WERI-Rb-1 (cell line): ENCODE measurements at regions not wholly inside any gene's neighbourhood (a gene's known extent, or its start where the extent isn't known, plus 50 kb on each side); places are given as distances from the start of the nearest gene placed in this dataset.
"Not testable (repeated sequence)": the region's sequence is repeated elsewhere in the genome, so short reads cannot be mapped to it uniquely, and the experiment has no call there.

Source experiments
- DNase-seq: peaks from one replicate; pipeline ENCODE4 v3.0.0-alpha.2; 2020
- H3K27ac ChIP-seq: fragments of 250-450 bp; sonication (Bioruptor Pico); 2 replicates; pipeline ENCODE4 v1.5.1; 2020; ENCODE audit warnings: mild to moderate bottlenecking, moderate library complexity
- H3K27me3 ChIP-seq: fragments of 250-450 bp; sonication (Bioruptor Pico); 2 replicates; pipeline ENCODE4 v1.5.1; 2021; ENCODE audit warnings: mild to moderate bottlenecking, low read depth, moderate library complexity; ENCODE audit not compliant: insufficient read depth, severe bottlenecking
- H3K36me3 ChIP-seq: fragments of 250-450 bp; sonication (Bioruptor Pico); 2 replicates; pipeline ENCODE4 v1.5.1; 2020; ENCODE audit warnings: mild to moderate bottlenecking, moderate library complexity
- H3K4me3 ChIP-seq: 2 replicates; pipeline ENCODE4 v1.5.1; 2011; ENCODE audit warnings: low read depth, mild to moderate bottlenecking, control low read depth, low read length
- H3K9me3 ChIP-seq: fragments of 250-450 bp; sonication (Bioruptor Pico); 2 replicates; pipeline ENCODE4 v1.5.1; 2021; ENCODE audit warnings: mild to moderate bottlenecking, moderate library complexity; ENCODE audit not compliant: severe bottlenecking
- TF ChIP-seq, protein P1 (sequence below): IDR thresholded peaks from 2 replicates; pipeline ENCODE4 v1.5.1; 2011; ENCODE audit warnings: low read depth, mild to moderate bottlenecking, control low read depth, inconsistent platforms, low read length

DNA sequence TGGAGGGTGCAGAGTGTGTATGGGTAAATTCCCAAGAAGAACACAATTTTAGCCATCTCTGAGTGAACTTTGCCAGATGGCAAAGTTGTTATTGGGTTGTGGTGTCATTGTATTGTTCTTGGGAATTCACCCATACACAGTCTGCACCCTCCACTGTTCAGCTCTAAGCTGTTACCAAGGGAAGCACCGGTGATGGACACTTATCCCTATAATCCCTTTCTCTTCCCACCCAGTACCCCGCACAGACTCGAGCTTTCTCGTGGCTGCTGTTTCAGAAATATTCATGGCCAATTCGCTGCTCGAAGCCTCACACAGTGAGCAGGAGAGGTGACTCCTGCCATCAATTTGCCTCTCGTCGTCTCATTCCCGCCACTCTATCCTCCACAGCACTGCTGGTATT, 95.7 kb upstream of the PALMD start:
- TF ChIP-seq, protein P1, sequence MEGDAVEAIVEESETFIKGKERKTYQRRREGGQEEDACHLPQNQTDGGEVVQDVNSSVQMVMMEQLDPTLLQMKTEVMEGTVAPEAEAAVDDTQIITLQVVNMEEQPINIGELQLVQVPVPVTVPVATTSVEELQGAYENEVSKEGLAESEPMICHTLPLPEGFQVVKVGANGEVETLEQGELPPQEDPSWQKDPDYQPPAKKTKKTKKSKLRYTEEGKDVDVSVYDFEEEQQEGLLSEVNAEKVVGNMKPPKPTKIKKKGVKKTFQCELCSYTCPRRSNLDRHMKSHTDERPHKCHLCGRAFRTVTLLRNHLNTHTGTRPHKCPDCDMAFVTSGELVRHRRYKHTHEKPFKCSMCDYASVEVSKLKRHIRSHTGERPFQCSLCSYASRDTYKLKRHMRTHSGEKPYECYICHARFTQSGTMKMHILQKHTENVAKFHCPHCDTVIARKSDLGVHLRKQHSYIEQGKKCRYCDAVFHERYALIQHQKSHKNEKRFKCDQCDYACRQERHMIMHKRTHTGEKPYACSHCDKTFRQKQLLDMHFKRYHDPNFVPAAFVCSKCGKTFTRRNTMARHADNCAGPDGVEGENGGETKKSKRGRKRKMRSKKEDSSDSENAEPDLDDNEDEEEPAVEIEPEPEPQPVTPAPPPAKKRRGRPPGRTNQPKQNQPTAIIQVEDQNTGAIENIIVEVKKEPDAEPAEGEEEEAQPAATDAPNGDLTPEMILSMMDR: no peak
- Histone ChIP-seq H3K36me3 (no peaks in the 10 kb centered on the region), H3K4me3 (no peak overlapping the region), H3K9me3 (no peaks in the 10 kb centered on the region), H3K27ac (no peak overlapping the region), H3K27me3 (no peaks in the 10 kb centered on the region)
- DNase-seq: peak; percentile 43

DNA sequence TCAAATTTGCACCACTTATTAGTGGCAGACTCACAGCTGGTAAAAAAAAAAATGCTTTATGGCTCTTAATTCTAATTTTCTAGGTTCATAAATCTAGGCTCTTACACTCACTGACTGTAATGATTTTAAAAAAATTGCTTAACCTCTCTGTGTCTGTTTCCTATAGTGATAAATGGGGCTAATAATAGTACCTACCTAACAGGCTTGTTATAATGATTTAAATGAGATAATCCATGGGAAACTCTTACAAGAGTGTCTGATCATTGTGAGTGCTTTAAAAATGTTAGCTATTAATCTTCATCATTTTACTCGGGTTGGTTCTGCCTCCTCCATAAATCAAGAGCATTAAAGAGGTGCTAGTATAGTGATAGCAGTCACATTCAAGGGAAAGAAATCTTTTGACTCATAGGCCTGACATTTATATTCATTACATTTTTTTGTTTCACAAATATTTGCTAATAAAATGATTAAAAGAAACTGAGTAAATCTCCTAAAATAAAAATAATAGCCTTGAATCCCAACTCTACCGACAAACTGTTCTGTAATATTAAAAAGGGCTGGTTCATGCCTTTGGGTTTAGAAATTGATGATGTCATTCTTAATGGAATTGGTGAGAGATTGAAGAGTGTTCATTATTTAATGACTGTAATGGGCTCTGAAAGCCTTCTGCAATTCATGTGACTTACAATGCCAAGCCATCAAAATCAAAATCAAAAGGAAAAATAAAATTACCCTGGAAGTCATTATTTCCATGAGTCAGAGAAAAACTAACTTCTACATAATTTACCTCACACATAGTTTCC, 93.9 kb upstream of the PALMD start:
- H3K27ac ChIP-seq: no peak overlapping the region
- TF ChIP-seq, protein P1: no peak

DNA sequence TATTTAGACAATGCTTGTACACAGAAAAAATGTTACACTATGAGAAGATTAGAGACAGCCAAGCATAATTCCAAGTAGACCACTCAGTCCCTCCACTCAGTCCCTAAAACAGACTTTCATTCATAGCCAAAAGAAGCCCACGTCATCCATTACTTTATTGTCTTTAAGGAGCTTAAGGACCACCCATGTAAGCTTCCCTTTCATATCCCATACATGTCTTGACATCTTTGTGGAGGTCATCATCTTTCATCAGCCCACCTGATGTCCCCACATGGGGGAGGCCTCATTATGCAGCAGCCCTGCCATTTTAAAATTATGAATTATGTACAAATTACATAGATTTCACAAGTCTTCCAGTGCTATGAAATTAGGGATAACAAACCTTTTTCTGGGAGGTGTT, 92.6 kb upstream of the PALMD start:
- H3K4me3 ChIP-seq: no peak overlapping the region
- TF ChIP-seq, protein P1: no peak

More for the DNA sequence above, 93.9 kb upstream of the PALMD start:
- Histone ChIP-seq H3K9me3 (no peaks in the 10 kb centered on the region), H3K4me3 (no peak overlapping the region), H3K27me3 (no peaks in the 10 kb centered on the region), H3K36me3 (no peaks in the 10 kb centered on the region)
- DNase-seq: no peak

DNA sequence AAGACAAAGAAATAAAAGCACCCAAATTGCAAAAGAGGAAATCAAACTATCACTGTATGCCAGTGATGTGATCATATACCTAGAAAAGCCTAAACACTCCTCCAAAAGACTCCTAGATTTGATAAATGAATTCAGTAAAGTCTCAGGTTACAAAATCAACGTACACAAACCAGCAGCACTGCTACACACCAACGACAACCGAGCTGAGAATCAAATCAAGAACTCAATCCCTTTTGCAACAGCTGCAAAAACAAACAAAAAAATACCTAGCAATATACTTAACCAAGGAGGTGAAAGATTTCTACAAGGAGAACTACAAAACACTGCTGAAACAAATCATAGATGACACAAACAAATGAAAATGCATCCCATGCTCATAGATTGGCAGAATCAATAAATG, 92.1 kb upstream of the PALMD start:
- DNase-seq, H3K36me3 ChIP-seq, H3K27me3 ChIP-seq, H3K9me3 ChIP-seq, H3K4me3 ChIP-seq, H3K27ac ChIP-seq: not testable (repeated sequence)

More for the DNA sequence above, 92.6 kb upstream of the PALMD start:
- Histone ChIP-seq H3K27me3 (no peaks in the 10 kb centered on the region), H3K27ac (no peak overlapping the region), H3K36me3 (no peaks in the 10 kb centered on the region), H3K9me3 (no peaks in the 10 kb centered on the region)
- no peak for DNase-seq

DNA sequence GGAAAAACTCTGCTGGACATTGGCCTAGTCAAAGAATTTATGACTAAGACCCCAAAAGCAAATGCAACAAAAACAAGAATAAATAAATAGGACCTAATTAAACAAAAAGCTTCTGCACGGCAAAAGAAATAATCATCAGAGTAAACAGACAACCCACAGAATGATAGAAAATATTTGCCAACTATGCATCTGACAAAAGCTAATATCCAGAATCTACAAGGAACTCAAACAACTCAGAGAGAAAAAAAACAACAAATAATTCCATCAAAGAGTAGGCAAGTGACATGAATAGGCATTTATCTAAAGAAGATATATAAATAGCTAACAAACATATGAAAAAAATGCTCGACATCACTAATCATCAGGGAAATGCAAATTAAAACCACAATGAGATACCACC, 91.2 kb upstream of the PALMD start:
- TF ChIP-seq, protein P1: no peak

DNA sequence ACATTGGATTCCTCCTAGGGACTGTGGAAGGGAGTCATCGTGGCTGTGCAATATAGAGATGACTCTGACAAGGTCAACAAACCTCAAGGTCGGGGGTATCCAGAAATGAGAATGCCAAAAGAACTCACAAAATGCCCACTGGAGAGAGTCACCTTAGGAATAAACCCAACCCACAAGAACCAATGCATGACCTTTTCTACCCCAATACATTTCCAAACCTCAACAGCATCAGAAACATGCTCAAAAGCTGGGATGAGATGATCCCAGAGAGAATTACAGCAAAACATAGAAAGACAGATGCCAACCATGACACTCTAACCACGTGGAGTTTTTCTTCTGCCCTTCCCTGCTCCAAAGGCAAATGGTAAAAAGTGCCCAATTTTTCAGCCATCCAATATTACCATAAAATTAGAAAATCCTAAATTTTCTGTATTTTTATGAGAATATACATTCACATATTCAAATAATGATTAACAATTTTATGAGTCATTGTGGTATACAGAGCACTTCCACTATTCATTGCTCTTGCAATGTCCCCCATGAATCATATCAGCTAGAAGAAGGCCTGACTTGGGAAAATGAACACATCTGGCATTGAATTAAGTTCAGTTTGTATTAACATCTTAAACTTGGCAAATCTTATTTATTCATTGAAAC, 88.2 kb upstream of the PALMD start:
- DNase-seq: no peak

More for the DNA sequence above, 91.2 kb upstream of the PALMD start:
- Histone ChIP-seq H3K9me3 (no peaks in the 10 kb centered on the region), H3K4me3 (no peak overlapping the region), H3K27ac (no peak overlapping the region), H3K36me3 (no peaks in the 10 kb centered on the region), H3K27me3 (no peaks in the 10 kb centered on the region)
- DNase-seq: no peak

More for the DNA sequence above, 88.2 kb upstream of the PALMD start:
- Histone ChIP-seq H3K27me3 (no peaks in the 10 kb centered on the region), H3K4me3 (no peak overlapping the region), H3K36me3 (no peaks in the 10 kb centered on the region), H3K27ac (no peak overlapping the region), H3K9me3 (no peaks in the 10 kb centered on the region)
- TF ChIP-seq, protein P1: no peak
